GM18858 (cell line): ENCODE measurements at regions not wholly inside any gene's neighbourhood (a gene's known extent, or its start where the extent isn't known, plus 50 kb on each side); places are given as distances from the start of the nearest gene placed in this dataset.

Experiments
- ATAC-seq: cut with Tn5 transposase; IDR thresholded peaks from one replicate; pipeline ENCODE4 v1.9.1; 2021; ENCODE audit not compliant: unreplicated experiment

GRCh38 chr10:88125766-88126165 lies 262.3 kb downstream of the PTEN start:
- no peak for ATAC-seq

DNA sequence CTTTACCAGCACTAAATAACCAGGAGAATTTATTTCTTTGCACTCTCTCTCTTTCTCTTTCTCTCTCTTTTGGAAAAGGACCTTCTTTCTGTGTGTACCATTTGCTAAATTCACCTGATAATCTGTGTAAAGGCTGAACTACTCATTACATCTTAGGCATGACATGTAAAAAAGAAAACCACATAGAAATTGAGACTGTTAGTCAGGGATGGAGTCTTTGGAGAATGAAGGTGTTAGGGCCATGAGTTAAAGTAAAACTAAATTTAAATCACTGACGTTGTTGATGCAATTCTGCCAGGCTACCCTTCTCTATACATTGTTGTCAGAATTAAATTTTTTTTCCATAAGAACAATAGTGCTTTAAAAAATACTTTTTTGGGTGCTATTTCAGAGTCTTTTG lies 263.3 kb downstream of the PTEN start:
- ATAC-seq = no peak

DNA sequence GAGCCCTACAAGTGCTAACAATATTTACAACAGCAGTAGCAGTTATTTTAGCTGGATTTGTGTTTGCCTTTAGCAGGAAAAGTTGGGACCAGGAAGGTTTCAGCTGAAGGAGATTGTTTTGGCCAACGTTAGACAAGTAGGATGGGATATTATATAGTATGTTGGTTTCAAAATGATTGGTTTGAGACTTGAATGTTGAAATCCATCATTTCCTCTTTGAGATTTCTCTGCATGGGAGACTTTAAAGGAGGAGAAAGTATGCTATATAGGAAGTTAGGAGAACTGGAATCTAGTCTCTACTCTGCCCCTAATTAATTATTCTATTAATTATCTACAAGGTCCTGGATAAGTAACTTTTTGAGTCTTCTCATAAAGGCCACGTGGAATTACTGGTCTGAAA lies 263.8 kb downstream of the PTEN start:
- ATAC-seq = no peak

- ATAC-seq = no peak
Observed at GRCh38 chr10:88127766-88128165, 264.3 kb downstream of the PTEN start.

DNA sequence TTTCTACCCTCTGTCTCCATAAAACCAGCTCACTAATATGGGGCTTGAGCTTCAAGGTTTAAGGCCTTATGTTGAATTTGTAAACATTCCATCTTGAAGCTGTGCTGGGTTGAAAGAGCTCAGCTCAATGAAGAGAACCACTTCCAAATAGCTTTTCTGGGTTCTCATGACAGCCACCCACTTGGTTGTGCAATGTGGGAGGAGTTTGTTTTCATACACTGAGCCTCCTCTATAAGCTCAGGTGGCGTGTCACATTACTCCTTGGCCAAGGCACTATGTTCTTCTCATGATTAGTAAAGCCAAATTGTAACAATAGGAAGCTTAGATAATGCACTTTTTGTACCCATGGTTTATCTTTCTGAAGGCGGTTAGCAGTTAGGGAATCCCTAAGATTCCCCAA lies 265.6 kb downstream of the PTEN start:
- ATAC-seq = no peak

GRCh38 chr10:88130912-88131311 lies 267.5 kb downstream of the PTEN start:
- ATAC-seq = no peak

DNA sequence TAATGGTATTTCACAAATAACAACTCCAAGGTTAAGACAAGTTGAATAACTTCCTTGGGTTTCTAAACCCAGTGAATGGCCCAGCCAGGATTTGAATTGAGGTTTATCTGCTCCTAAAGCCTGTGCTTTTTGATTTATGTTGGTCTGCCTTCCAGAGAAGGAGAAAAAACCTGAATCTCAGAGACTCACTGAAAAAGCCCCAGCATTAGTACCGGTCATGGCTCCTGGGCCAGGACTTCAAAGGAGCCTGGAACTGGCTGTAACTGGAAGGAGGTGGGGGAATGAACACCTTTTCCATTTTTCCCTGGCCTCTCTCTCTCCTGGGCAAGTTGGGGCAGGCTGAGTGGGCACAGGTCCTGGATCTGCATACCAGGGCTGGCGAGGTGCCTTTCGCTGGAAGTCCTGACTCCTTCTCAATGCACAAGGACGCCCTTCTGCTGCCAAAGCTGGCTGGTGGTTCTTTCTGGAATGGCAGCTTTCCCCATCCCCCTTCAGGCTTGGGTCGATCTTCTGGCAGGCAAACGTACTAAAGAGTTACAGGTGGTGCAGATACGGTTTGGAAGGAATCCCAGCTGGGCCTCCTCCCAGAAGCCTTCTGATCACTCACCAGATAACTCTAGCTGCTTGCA lies 268.2 kb downstream of the PTEN start:
- ATAC-seq = no peak

- no peak for ATAC-seq
Observed at GRCh38 chr10:88136712-88137111, 273.3 kb downstream of the PTEN start.

DNA sequence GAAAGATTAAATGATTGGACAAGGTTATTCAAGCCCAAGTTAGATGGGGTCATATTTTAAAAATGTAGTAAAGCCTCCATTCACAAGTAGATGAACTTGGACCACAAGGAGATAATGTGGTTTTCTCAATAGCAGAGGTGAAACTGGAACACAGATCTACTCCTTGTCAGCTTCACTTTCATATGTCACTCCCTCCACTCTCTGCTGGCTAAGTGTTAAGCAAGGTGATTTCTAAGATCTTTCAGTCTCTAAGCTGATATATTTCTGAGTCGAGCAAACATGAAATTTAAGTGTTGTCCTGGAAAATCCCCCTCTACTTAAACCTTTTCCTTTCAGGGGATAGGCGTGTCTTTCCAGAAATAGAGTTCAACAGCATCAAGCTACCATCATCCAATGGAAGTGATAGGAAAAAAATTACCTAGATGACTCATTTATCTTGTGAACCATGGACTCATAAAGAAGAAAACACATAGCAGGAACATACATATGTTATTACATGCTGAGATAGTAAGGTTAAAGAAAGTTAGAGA lies 275.0 kb downstream of the PTEN start:
- ATAC-seq = peak; percentile 89

GRCh38 chr10:88147000-88147798 lies 283.8 kb downstream of the PTEN start:
- ATAC-seq = no peak

GRCh38 chr10:88149906-88150305 lies 286.5 kb downstream of the PTEN start:
- ATAC-seq = no peak

DNA sequence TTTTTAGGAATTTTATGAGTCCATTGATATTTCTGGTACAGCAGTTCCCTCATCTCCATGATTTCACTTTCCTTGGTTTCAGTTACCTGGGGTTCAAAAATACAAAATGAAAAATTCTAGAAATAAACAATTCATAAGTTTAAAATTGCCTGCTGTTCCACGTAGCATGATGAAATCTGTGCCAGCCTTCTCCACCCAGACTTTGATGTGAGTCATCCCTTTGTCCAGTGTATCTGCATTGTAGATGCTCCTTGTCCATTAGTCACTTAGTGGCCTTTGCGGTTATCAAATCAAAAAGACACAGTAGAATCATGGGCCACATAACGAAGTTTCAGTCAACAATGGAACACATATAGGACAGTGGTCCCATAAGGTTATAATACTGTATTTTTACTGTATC lies 286.9 kb downstream of the PTEN start:
- no peak for ATAC-seq

- peak; percentile 86 for ATAC-seq
Observed at GRCh38 chr10:88152728-88153133, 289.3 kb downstream of the PTEN start.

- no peak for ATAC-seq
Observed at GRCh38 chr10:88154596-88155250, 291.3 kb downstream of the PTEN start.

- ATAC-seq = no peak
Observed at GRCh38 chr10:88156341-88156740, 292.9 kb downstream of the PTEN start.

GRCh38 chr10:88157981-88158465 lies 294.6 kb downstream of the PTEN start:
- no peak for ATAC-seq

DNA sequence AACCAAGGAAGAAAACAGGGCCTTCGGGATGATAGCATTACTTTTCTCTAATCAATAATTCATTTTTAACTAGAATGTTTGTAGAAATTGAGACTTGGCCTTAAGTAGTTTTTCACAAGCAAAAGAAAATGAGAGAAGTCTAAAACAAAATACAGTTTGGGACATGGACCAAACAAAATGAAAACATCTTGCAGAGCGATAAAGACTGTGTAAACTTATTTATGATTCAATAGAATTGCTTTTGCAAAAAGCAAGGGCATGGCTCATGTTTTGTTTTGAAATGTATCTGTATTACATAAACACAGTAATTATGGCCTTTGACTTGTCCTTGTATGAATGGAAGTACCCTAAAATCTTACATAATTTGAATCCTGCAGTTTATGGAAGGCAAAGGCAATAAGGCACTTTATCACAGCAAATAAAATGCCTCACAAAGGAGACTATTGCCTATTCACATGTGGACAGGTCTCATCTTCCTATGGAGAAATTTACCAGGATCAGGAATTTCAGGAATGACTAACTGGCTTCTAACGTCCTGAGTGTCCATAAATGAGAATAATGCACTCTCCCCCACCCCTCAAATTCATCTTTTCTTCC lies 295.2 kb downstream of the PTEN start:
- no peak for ATAC-seq

DNA sequence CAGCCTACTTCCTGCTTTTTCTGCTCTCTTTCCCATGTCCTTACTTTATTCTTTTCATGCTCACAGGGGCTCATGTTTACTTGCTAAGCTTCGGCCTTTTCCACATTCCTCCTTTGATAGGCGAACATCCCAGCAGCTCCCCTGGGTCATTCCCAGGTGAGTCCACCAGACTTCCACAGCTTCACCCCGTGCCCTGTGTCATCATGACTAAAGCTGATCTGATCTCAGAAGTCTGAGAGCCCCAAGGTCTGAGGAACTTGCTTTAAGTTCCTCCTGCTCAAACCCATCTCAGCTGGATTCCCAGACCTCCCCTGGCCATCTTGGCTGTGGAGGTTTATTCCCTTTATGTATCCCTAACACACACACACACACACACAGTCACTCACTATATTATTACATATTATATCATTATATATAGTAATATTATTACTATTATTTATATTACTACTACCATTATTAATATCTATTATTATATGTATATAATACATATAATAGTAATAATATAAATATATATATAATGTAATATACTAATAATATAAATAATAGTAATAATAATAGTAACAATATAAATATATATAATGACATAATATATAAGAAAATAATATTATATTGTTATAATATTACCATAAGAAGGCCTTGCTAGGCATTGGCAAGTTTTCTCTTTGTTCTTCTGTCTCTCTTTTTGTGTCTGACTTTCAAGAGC lies 295.9 kb downstream of the PTEN start:
- ATAC-seq = no peak

- no peak for ATAC-seq
Observed at GRCh38 chr10:88161070-88161469, 297.6 kb downstream of the PTEN start.

DNA sequence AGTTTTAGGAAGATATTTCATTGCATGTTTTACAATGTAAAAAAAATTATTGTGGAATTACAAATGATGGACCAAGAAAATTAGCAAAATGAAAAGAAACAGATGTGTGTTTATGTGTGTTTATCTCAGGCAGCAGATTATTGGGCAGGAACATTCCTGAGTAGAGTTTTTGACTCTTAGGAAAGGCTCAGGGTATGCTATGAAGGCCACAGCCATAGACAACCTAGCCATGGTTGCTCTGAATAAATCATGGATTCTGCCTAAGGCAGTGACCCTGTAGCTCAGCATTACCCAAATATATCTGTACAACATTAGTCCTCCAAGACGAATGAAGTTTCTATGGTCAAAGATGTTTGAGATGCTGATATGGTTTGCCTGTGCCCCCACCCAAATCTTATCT lies 298.3 kb downstream of the PTEN start:
- ATAC-seq = no peak

- no peak for ATAC-seq
Observed at GRCh38 chr10:88162852-88163251, 299.4 kb downstream of the PTEN start.
